ENCODE measurements at regions not wholly inside any gene's neighbourhood (a gene's known extent, or its start where the extent isn't known, plus 50 kb on each side); places are given as distances from the start of the nearest gene placed in this dataset.

DNA sequence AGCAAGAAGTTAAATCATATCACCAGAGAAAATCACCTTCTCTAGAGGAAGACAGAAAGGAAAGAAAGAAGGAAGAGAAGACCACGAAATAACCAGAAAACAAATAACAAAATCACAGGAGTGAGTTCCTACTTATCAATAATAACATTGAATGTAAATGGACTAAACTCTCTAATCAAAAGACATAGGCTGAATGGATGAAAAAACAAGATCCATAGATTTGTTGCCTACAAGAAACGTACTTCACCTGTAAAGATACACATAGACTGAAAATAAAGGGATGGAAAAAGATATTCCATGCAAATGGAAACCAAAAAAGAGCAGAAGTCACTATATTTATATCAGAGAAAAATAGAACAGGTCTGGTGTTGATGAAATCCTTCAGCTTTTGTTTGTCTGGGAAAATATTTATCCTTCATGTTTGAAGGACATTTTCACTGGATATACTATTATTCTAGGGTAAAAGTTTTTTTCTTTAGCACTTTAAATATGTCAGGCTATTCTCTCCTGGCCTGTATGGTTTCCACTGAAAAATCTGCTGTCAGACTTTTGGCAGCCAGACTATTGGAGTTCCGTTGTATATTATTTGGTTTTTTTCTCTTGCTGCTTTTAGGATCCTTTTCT, 202.5 kb upstream of the DUSP10 start:
- Histone ChIP-seq H3K36me3 (replicated peaks; ENCODE audit: insufficient read depth, low read length) (no peaks in the 10 kb centered on the region), H3K79me2 (ENCODE audit: low read length) (no peaks in the 10 kb centered on the region), H4K20me1 (ENCODE audit: insufficient read depth, low read length) (no peaks in the 10 kb centered on the region), H3K4me3 (ENCODE audit: low read length) (no peak overlapping the region), H3K9me3 (replicated peaks; ENCODE audit: insufficient read depth, low read length) (no peaks in the 10 kb centered on the region), H2AFZ (ENCODE audit: low read length) (no peak overlapping the region), H3K4me2 (ENCODE audit: low read depth, low read length) (no peak overlapping the region), H3K9ac (ENCODE audit: low read length) (no peak overlapping the region), H3K9me2 (replicated peaks; ENCODE audit: insufficient read depth, low read length) (no peaks in the 10 kb centered on the region), H3K27ac (ENCODE audit: low read length) (no peak overlapping the region), H3K27me3 (replicated peaks; ENCODE audit: insufficient read depth, low read length) (no peaks in the 10 kb centered on the region), H3F3A (ENCODE audit: insufficient read depth, low read length) (no peaks in the 10 kb centered on the region), H3K4me1 (ENCODE audit: low read length) (no peaks in the 10 kb centered on the region)
- no peak for TF ChIP-seq EZH2 (optimal IDR thresholded peaks at IDR 0.05; ENCODE audit: low read depth, low read length)
- TF ChIP-seq, protein P1, sequence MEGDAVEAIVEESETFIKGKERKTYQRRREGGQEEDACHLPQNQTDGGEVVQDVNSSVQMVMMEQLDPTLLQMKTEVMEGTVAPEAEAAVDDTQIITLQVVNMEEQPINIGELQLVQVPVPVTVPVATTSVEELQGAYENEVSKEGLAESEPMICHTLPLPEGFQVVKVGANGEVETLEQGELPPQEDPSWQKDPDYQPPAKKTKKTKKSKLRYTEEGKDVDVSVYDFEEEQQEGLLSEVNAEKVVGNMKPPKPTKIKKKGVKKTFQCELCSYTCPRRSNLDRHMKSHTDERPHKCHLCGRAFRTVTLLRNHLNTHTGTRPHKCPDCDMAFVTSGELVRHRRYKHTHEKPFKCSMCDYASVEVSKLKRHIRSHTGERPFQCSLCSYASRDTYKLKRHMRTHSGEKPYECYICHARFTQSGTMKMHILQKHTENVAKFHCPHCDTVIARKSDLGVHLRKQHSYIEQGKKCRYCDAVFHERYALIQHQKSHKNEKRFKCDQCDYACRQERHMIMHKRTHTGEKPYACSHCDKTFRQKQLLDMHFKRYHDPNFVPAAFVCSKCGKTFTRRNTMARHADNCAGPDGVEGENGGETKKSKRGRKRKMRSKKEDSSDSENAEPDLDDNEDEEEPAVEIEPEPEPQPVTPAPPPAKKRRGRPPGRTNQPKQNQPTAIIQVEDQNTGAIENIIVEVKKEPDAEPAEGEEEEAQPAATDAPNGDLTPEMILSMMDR (IDR thresholded peaks at IDR 0.05; ENCODE audit: low read length) = no peak
- TF ChIP-seq EZH2phosphoT487 (IDR thresholded peaks at IDR 0.05; ENCODE audit: low read length) = no peak
- no peak for DNase-seq

DNA sequence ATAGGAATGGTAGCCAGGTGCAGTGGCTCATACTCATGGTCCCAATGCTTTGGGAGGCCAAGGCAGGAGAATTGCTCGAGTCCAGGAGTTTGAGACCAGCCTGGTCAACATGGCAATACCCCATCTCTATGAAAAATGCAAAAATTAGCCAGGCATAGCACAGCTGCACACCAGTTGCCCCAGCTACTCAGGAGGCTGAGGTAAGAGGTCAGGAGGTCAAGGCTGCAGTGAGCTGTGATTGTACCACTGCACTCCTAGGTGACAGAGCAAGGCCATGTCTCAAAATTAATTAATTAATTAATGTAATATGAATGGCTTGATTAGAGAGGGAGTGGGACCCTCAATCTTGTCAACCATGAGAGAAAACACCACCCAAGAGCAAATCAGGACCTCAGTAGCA, 198.7 kb upstream of the DUSP10 start:
- no peaks in the 10 kb centered on the region for H4K20me1 ChIP-seq (ENCODE audit: insufficient read depth, low read length)
- H3K9me3 ChIP-seq (replicated peaks; ENCODE audit: insufficient read depth, low read length) = no peaks in the 10 kb centered on the region
- no peak overlapping the region for H3K4me3 ChIP-seq (ENCODE audit: low read length)
- TF ChIP-seq, protein P1 (IDR thresholded peaks at IDR 0.05; ENCODE audit: low read length) = no peak
- TF ChIP-seq EZH2 (optimal IDR thresholded peaks at IDR 0.05; ENCODE audit: low read depth, low read length) (no peak), EZH2phosphoT487 (IDR thresholded peaks at IDR 0.05; ENCODE audit: low read length) (no peak)
- no peaks in the 10 kb centered on the region for H3K79me2 ChIP-seq (ENCODE audit: low read length)
- H2AFZ ChIP-seq (ENCODE audit: low read length) = no peak overlapping the region
- no peak overlapping the region for H3K9ac ChIP-seq (ENCODE audit: low read length)
- no peaks in the 10 kb centered on the region for H3K27me3 ChIP-seq (replicated peaks; ENCODE audit: insufficient read depth, low read length)
- no peak overlapping the region for H3K4me2 ChIP-seq (ENCODE audit: low read depth, low read length)
- H3K27ac ChIP-seq (ENCODE audit: low read length) = no peak overlapping the region
- no peak for DNase-seq
- H3K4me1 ChIP-seq (ENCODE audit: low read length) = no peaks in the 10 kb centered on the region
- H3F3A ChIP-seq (ENCODE audit: insufficient read depth, low read length) = no peaks in the 10 kb centered on the region
- H3K36me3 ChIP-seq (replicated peaks; ENCODE audit: insufficient read depth, low read length) = no peaks in the 10 kb centered on the region
- H3K9me2 ChIP-seq (replicated peaks; ENCODE audit: insufficient read depth, low read length) = no peaks in the 10 kb centered on the region

DNA sequence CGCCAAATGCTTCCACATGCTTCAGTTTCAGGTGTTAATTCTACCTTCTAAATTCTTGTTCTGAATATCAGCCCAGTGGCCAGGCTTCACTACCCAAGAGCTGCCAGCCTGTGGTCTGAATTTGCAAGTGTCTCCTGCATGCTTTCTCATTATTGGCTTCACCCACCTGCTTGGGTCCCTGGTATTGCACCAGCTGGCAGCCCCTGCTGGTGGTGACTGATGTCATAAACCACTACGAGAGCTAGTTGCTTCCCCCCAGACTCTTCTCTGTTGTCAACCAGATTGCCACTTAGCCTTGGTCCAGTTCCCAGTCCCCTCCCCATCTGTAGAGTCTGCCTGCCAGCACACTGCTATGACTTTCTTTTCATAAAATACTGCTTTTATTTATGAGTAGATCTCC, 197.7 kb upstream of the DUSP10 start:
- Histone ChIP-seq H3K9ac (ENCODE audit: low read length) (no peak overlapping the region), H3K9me2 (replicated peaks; ENCODE audit: insufficient read depth, low read length) (no peaks in the 10 kb centered on the region), H4K20me1 (ENCODE audit: insufficient read depth, low read length) (no peaks in the 10 kb centered on the region), H3K27ac (ENCODE audit: low read length) (peak overlapping the region; percentile 37; the same call in 1 of the 2 replicates), H3K9me3 (replicated peaks; ENCODE audit: insufficient read depth, low read length) (no peaks in the 10 kb centered on the region), H3K36me3 (replicated peaks; ENCODE audit: insufficient read depth, low read length) (no peaks in the 10 kb centered on the region), H3F3A (ENCODE audit: insufficient read depth, low read length) (no peaks in the 10 kb centered on the region), H3K27me3 (replicated peaks; ENCODE audit: insufficient read depth, low read length) (no peaks in the 10 kb centered on the region), H3K4me3 (ENCODE audit: low read length) (no peak overlapping the region), H3K79me2 (ENCODE audit: low read length) (no peaks in the 10 kb centered on the region), H2AFZ (ENCODE audit: low read length) (no peak overlapping the region), H3K4me1 (ENCODE audit: low read length) (no peaks in the 10 kb centered on the region), H3K4me2 (ENCODE audit: low read depth, low read length) (no peak overlapping the region)
- TF ChIP-seq EZH2phosphoT487 (IDR thresholded peaks at IDR 0.05; ENCODE audit: low read length) = no peak
- TF ChIP-seq, protein P1 (IDR thresholded peaks at IDR 0.05; ENCODE audit: low read length) = no peak
- TF ChIP-seq EZH2 (optimal IDR thresholded peaks at IDR 0.05; ENCODE audit: low read depth, low read length) = no peak
- DNase-seq = peak; percentile 40
